GM12878 (cell line): ENCODE measurements at regions not wholly inside any gene's neighbourhood (a gene's known extent, or its start where the extent isn't known, plus 50 kb on each side); places are given as distances from the start of the nearest gene placed in this dataset.

ENCODE experiments used
- ATAC-seq: fragments of 200-7000 bp; cut with Tn5 transposase; 3 replicates; pipeline ENCODE4 v1.9.1; 2020; ENCODE audit warnings: mild to moderate bottlenecking, moderate library complexity
- BruUV-seq: library from RNA; stranded (reverse); fragments of 400-500 nt; replicated peaks from 2 replicates; lab custom pipeline; 2021; lab: Mats Ljungman, UMichigan
- CTCF ChIA-PET: fragments of 300-600 bp; sonication (Branson Sonifier 250); formaldehyde crosslinking; extraction: SDS; loops from one replicate; lab custom pipeline; 2021; ENCODE audit warnings: inconsistent platforms; lab: Yijun Ruan, JAX
- POLR2A ChIA-PET: fragments of 350-600 bp; formaldehyde crosslinking; extraction: SDS; loops from one replicate; lab custom pipeline; 2021; ENCODE audit warnings: inconsistent platforms; lab: Charles Lee
- RAD21 ChIA-PET: fragments of 300-600 bp; sonication (Branson Sonifier 250); formaldehyde crosslinking; loops from one replicate; lab custom pipeline; 2023; ENCODE audit warnings: antibody characterized with exemption; ENCODE audit not compliant: unreplicated experiment; lab: Charles Lee
- SMC1A ChIA-PET: fragments of 300-600 bp; sonication (Branson Sonifier 250); formaldehyde crosslinking; loops from one replicate; lab custom pipeline; 2023; ENCODE audit not compliant: unreplicated experiment, uncharacterized antibody; lab: Charles Lee
- DNase-seq: peaks from one replicate; pipeline ENCODE4 v3.0.0-alpha.2; 2011; ENCODE audit warnings: low read depth, low spot score
- FAIRE-seq: peaks from 3 replicates; lab custom pipeline; 2011; peaks lifted over from hg19 to GRCh38; lab: Jason Lieb, UNC
- H2AFZ ChIP-seq: 2 replicates; pipeline ENCODE4 v1.6.0; 2011; ENCODE audit warnings: low read depth, low read length, control low read depth; ENCODE audit not compliant: control insufficient read depth
- H3K27ac ChIP-seq: 2 replicates; pipeline ENCODE4 v1.5.1; 2011; ENCODE audit warnings: control low read depth; ENCODE audit not compliant: control insufficient read depth, insufficient read depth
- H3K27me3 ChIP-seq, 2 experiments: replicated peaks in 1 of 2; 2 replicates each; pipeline versions ENCODE4 v1.6.0 to v1.6.1; 2011; ENCODE audit warnings: low read length in 1 of 2; ENCODE audit not compliant: control insufficient read depth in 2 of 2, insufficient read depth in 2 of 2
- H3K36me3 ChIP-seq, 2 experiments: 2 replicates each; pipeline ENCODE4 v1.5.1; 2011; ENCODE audit warnings: low read length in 1 of 2; ENCODE audit not compliant: control insufficient read depth in 2 of 2, insufficient read depth in 2 of 2
- H3K4me1 ChIP-seq: 2 replicates; pipeline ENCODE4 v1.6.1; 2011; ENCODE audit warnings: mild to moderate bottlenecking, low read length, moderate library complexity, mixed read lengths; ENCODE audit not compliant: control insufficient read depth, insufficient read depth
- H3K4me2 ChIP-seq: 2 replicates; pipeline ENCODE4 v1.6.0; 2011; ENCODE audit warnings: control low read depth; ENCODE audit not compliant: control insufficient read depth, insufficient read depth
- H3K4me3 ChIP-seq: fragments of 200-600 bp; sonication (generic); 2 replicates; pipeline ENCODE4 v1.5.1; 2016
- H3K79me2 ChIP-seq: 2 replicates; pipeline ENCODE4 v1.6.0; 2011; ENCODE audit warnings: low read length; ENCODE audit not compliant: control insufficient read depth, insufficient read depth
- H3K9ac ChIP-seq: 2 replicates; pipeline ENCODE4 v1.8.0; 2011; ENCODE audit warnings: low read length, control low read depth, mixed read lengths; ENCODE audit not compliant: control insufficient read depth, insufficient read depth
- H3K9me3 ChIP-seq: replicated peaks from 3 replicates; pipeline ENCODE4 v1.5.1; 2011; ENCODE audit warnings: mild to moderate bottlenecking, low read length; ENCODE audit not compliant: control insufficient read depth, insufficient read depth
- H4K20me1 ChIP-seq: 2 replicates; pipeline ENCODE4 v1.6.0; 2011; ENCODE audit not compliant: control insufficient read depth, insufficient read depth
- ATF7 ChIP-seq: fragments of 450-650 bp; IDR thresholded peaks from 2 replicates; pipeline ENCODE4 v1.6.1; 2016; ENCODE audit warnings: low read depth, mild to moderate bottlenecking
- DPF2 ChIP-seq: fragments of 450-650 bp; IDR thresholded peaks from 2 replicates; pipeline ENCODE4 v1.6.1; 2017; ENCODE audit warnings: mild to moderate bottlenecking
- EED ChIP-seq: sonication (generic); IDR thresholded peaks from 2 replicates; pipeline ENCODE4 v1.6.1; 2016; ENCODE audit warnings: antibody characterized with exemption, low read depth
- ESRRA ChIP-seq: IDR thresholded peaks from 2 replicates; pipeline ENCODE4 v1.6.1; 2012; ENCODE audit warnings: mild to moderate bottlenecking, low read length, improper control_type of control experiment
- IKZF1 ChIP-seq: fragments of 450-650 bp; conservative IDR thresholded peaks from 2 replicates; pipeline ENCODE4 v1.6.1; 2017; ENCODE audit warnings: antibody characterized with exemption, mild to moderate bottlenecking
- NFYA ChIP-seq: IDR thresholded peaks from 2 replicates; pipeline ENCODE4 v1.6.1; 2011; ENCODE audit warnings: low read depth, mild to moderate bottlenecking, low read length, improper control_type of control experiment, borderline replicate concordance
- RFX5 ChIP-seq: IDR thresholded peaks from 2 replicates; pipeline ENCODE4 v1.6.1; 2011; ENCODE audit warnings: low read depth, low read length, improper control_type of control experiment
- SRF ChIP-seq, 2 experiments: IDR thresholded peaks; 2 replicates each; pipeline ENCODE4 v1.6.1; 2011; ENCODE audit warnings: low read depth in 2 of 2, low read length in 2 of 2, mild to moderate bottlenecking in 1 of 2, moderate library complexity in 1 of 2
- ZZZ3 ChIP-seq: IDR thresholded peaks from 2 replicates; pipeline ENCODE4 v1.6.1; 2011; ENCODE audit warnings: low read depth; ENCODE audit not compliant: control insufficient read depth, insufficient read length
- WGBS: methylation state at CpG from one replicate; pipeline ENCODE4 v1.1.6; 2016; ENCODE audit warnings: low lambda C conversion rate; ENCODE audit not compliant: insufficient replicate concordance, insufficient coverage; ENCODE audit errors: missing lambda C conversion rate; 5-methylcytosine and 5-hydroxymethylcytosine counted together
- in situ Hi-C: fragments of 300-500 bp; cut with MboI; formaldehyde crosslinking; loops from 9 replicates; pipeline ENCODE4 v1.14.3; 2018; ENCODE audit warnings: mixed read lengths
- intact Hi-C: fragments of 100-400 bp; cut with micrococcal nuclease; formaldehyde crosslinking; loops from one replicate; pipeline ENCODE4 v1.14.2; 2022; ENCODE audit not compliant: unreplicated experiment
- TF ChIP-seq, protein P1 (sequence below): IDR thresholded peaks from 2 replicates; pipeline ENCODE4 v1.6.1; 2012; ENCODE audit warnings: mild to moderate bottlenecking, low read depth, low read length
- TF ChIP-seq, protein P2 (sequence below): fragments of 150-350 bp; IDR thresholded peaks from 2 replicates; pipeline ENCODE4 v1.6.1; 2014; ENCODE audit warnings: mild to moderate bottlenecking, low read depth, low read length
- TF ChIP-seq, protein P3 (sequence below): fragments of 450-650 bp; IDR thresholded peaks from 2 replicates; pipeline ENCODE4 v1.6.1; 2014; ENCODE audit warnings: mild to moderate bottlenecking
- TF ChIP-seq, protein P4 (sequence below): IDR thresholded peaks from 2 replicates; pipeline ENCODE4 v1.6.1; 2011; ENCODE audit warnings: low read depth, mild to moderate bottlenecking, low read length, moderate library complexity, borderline replicate concordance; ENCODE audit errors: extremely low read depth
- TF ChIP-seq, protein P5 (sequence below): fragments of 150-350 bp; IDR thresholded peaks from 2 replicates; pipeline ENCODE4 v1.6.1; 2016; ENCODE audit warnings: low read depth, low read length

DNA sequence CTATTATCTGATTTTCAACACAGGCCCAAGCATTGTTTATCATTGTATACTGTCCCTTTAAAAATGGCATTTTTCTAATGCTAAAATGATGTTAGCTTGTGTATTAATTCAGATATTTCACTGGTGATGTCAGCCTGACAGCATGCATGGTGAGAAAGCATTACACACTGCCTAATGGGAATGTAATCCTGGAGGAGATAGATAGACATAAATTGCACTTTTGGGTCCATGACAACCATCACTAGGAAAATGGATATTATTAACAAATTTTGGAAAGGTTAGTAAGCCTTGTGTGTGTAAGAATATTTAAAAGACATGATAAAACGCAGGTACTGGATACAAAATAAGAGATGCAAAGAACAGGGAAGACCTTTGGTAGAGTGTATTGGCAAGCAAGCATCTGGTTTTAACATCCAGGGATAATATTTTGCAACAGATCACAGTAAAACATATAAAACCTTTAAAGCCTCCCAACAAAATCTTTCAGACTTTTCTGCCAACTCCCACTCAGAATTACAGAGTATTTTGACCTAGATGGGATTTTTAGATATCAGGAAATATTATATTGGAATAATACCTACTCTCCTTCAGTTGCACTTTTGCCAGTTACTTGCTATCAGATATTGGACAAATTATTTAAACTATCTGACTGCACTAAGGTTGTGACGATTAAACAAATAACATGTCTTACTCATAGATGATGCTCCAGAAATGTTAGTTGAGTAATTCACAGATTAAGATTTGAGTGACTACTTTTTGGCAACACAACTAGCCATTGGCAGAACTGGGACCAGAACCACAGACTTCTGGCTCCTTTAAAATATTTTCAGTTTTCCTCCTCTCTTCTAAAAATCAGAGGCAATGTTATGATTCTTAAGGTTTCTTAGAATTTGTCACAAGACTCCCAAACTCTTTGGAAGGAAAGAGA, 291.6 kb upstream of the SEMA3C start:
- ChIA-PET RAD21 (no interaction called here), POLR2A (no interaction called here), SMC1A (no interaction called here), CTCF (no interaction called here)
- H3K27ac ChIP-seq: no peak overlapping the region
- no peaks in the 10 kb centered on the region; a peak in 1 of 4 replicates for H3K27me3 ChIP-seq
- H3K4me2 ChIP-seq: no peak overlapping the region
- H3K4me3 ChIP-seq: no peak overlapping the region
- BruUV-seq: no TSS peak
- no peak overlapping the region for H2AFZ ChIP-seq
- in situ Hi-C loops: no loop called here
- FAIRE-seq (no peak), DNase-seq (no peak), ATAC-seq (no peak)
- H3K9me3 ChIP-seq: no peaks in the 10 kb centered on the region
- H4K20me1 ChIP-seq: no peaks in the 10 kb centered on the region
- intact Hi-C loops: no loop called here
- no peaks in the 10 kb centered on the region for H3K36me3 ChIP-seq
- H3K4me1 ChIP-seq: no peaks in the 10 kb centered on the region
- no peaks in the 10 kb centered on the region for H3K79me2 ChIP-seq
- 41% methylated on average over 2 of the region's 2 CpGs for WGBS
- no peak overlapping the region for H3K9ac ChIP-seq
- TF ChIP-seq, protein P1, sequence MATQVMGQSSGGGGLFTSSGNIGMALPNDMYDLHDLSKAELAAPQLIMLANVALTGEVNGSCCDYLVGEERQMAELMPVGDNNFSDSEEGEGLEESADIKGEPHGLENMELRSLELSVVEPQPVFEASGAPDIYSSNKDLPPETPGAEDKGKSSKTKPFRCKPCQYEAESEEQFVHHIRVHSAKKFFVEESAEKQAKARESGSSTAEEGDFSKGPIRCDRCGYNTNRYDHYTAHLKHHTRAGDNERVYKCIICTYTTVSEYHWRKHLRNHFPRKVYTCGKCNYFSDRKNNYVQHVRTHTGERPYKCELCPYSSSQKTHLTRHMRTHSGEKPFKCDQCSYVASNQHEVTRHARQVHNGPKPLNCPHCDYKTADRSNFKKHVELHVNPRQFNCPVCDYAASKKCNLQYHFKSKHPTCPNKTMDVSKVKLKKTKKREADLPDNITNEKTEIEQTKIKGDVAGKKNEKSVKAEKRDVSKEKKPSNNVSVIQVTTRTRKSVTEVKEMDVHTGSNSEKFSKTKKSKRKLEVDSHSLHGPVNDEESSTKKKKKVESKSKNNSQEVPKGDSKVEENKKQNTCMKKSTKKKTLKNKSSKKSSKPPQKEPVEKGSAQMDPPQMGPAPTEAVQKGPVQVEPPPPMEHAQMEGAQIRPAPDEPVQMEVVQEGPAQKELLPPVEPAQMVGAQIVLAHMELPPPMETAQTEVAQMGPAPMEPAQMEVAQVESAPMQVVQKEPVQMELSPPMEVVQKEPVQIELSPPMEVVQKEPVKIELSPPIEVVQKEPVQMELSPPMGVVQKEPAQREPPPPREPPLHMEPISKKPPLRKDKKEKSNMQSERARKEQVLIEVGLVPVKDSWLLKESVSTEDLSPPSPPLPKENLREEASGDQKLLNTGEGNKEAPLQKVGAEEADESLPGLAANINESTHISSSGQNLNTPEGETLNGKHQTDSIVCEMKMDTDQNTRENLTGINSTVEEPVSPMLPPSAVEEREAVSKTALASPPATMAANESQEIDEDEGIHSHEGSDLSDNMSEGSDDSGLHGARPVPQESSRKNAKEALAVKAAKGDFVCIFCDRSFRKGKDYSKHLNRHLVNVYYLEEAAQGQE: no peak
- TF ChIP-seq, protein P2, sequence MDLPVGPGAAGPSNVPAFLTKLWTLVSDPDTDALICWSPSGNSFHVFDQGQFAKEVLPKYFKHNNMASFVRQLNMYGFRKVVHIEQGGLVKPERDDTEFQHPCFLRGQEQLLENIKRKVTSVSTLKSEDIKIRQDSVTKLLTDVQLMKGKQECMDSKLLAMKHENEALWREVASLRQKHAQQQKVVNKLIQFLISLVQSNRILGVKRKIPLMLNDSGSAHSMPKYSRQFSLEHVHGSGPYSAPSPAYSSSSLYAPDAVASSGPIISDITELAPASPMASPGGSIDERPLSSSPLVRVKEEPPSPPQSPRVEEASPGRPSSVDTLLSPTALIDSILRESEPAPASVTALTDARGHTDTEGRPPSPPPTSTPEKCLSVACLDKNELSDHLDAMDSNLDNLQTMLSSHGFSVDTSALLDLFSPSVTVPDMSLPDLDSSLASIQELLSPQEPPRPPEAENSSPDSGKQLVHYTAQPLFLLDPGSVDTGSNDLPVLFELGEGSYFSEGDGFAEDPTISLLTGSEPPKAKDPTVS: no peak
- TF ChIP-seq ESRRA (no peak), SRF (IDR thresholded peaks at IDR 0.05; ENCODE audit: low read depth in 2 of 2, low read length in 2 of 2) (no peak), RFX5 (no peak), ZZZ3 (no peak), IKZF1 (no peak), ATF7 (no peak), NFYA (no peak), EED (no peak), DPF2 (no peak)
- TF ChIP-seq, protein P3, sequence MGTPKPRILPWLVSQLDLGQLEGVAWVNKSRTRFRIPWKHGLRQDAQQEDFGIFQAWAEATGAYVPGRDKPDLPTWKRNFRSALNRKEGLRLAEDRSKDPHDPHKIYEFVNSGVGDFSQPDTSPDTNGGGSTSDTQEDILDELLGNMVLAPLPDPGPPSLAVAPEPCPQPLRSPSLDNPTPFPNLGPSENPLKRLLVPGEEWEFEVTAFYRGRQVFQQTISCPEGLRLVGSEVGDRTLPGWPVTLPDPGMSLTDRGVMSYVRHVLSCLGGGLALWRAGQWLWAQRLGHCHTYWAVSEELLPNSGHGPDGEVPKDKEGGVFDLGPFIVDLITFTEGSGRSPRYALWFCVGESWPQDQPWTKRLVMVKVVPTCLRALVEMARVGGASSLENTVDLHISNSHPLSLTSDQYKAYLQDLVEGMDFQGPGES: no peak
- TF ChIP-seq, protein P4, sequence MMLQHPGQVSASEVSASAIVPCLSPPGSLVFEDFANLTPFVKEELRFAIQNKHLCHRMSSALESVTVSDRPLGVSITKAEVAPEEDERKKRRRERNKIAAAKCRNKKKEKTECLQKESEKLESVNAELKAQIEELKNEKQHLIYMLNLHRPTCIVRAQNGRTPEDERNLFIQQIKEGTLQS: no peak
- TF ChIP-seq, protein P5, sequence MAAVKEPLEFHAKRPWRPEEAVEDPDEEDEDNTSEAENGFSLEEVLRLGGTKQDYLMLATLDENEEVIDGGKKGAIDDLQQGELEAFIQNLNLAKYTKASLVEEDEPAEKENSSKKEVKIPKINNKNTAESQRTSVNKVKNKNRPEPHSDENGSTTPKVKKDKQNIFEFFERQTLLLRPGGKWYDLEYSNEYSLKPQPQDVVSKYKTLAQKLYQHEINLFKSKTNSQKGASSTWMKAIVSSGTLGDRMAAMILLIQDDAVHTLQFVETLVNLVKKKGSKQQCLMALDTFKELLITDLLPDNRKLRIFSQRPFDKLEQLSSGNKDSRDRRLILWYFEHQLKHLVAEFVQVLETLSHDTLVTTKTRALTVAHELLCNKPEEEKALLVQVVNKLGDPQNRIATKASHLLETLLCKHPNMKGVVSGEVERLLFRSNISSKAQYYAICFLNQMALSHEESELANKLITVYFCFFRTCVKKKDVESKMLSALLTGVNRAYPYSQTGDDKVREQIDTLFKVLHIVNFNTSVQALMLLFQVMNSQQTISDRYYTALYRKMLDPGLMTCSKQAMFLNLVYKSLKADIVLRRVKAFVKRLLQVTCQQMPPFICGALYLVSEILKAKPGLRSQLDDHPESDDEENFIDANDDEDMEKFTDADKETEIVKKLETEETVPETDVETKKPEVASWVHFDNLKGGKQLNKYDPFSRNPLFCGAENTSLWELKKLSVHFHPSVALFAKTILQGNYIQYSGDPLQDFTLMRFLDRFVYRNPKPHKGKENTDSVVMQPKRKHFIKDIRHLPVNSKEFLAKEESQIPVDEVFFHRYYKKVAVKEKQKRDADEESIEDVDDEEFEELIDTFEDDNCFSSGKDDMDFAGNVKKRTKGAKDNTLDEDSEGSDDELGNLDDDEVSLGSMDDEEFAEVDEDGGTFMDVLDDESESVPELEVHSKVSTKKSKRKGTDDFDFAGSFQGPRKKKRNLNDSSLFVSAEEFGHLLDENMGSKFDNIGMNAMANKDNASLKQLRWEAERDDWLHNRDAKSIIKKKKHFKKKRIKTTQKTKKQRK: no peak
